T47D (cell line): ENCODE measurements at regions not wholly inside any gene's neighbourhood (a gene's known extent, or its start where the extent isn't known, plus 50 kb on each side); places are given as distances from the start of the nearest gene placed in this dataset.

Experiments
- DNase-seq, 2 experiments: peaks; one replicate each; pipeline versions ENCODE4 v3.0.0 to v3.0.0-alpha.2; 2011 to 2012; ENCODE audit warnings: low read depth in 1 of 2, low spot score in 1 of 2
- JUND ChIP-seq: IDR thresholded peaks from 2 replicates; pipeline ENCODE4 v1.6.1; 2012; ENCODE audit warnings: low read depth
- in situ Hi-C: cut with HindIII; loops from 2 replicates; pipeline ENCODE4 v1.10.0; 2016; ENCODE audit warnings: low sequenced_read_pairs, low pct_unique_long_range_greater_than_20kb

- TF ChIP-seq JUND = no peak
- in situ Hi-C loops = no loop called here
- DNase-seq = no peak
Measured at GRCh38 chr1:8222789-8223188, 95.1 kb upstream of the SLC45A1 start.

- in situ Hi-C loops = no loop called here
- no peak for TF ChIP-seq JUND
- no peak for DNase-seq
Measured at GRCh38 chr1:8219530-8219929, 98.4 kb upstream of the SLC45A1 start.

- no peak for TF ChIP-seq JUND
- in situ Hi-C loops = no loop called here
- DNase-seq = no peak
Measured at GRCh38 chr1:8218351-8219092, 99.4 kb upstream of the SLC45A1 start.

- in situ Hi-C loops = no loop called here
Measured at GRCh38 chr1:8217809-8218208, 100.1 kb upstream of the SLC45A1 start.

GRCh38 chr1:8217011-8217711, 100.8 kb upstream of the SLC45A1 start:
- in situ Hi-C loops = no loop called here
- DNase-seq = no peak
- no peak for TF ChIP-seq JUND

More at GRCh38 chr1:8217809-8218208, 100.1 kb upstream of the SLC45A1 start:
- DNase-seq = no peak
- no peak for TF ChIP-seq JUND

GRCh38 chr1:8216005-8216404, 101.9 kb upstream of the SLC45A1 start:
- in situ Hi-C loops = no loop called here
- TF ChIP-seq JUND = no peak
- DNase-seq = no peak

GRCh38 chr1:8214501-8215173, 103.3 kb upstream of the SLC45A1 start:
- no peak for TF ChIP-seq JUND
- no peak for DNase-seq
- in situ Hi-C loops = no loop called here

GRCh38 chr1:8213676-8214075, 104.2 kb upstream of the SLC45A1 start:
- in situ Hi-C loops = no loop called here
- no peak for DNase-seq
- no peak for TF ChIP-seq JUND

- DNase-seq = no peak
- TF ChIP-seq JUND = no peak
- in situ Hi-C loops = no loop called here
Measured at GRCh38 chr1:8213136-8213535, 104.8 kb upstream of the SLC45A1 start.

- no peak for DNase-seq
- in situ Hi-C loops = no loop called here
- no peak for TF ChIP-seq JUND
Measured at GRCh38 chr1:8212580-8213031, 105.3 kb upstream of the SLC45A1 start.

- peak in 1 of 2 experiments; percentile 48 for DNase-seq
- TF ChIP-seq JUND = no peak
- in situ Hi-C loops = no loop called here
Measured at GRCh38 chr1:8211883-8212579, 105.9 kb upstream of the SLC45A1 start.

GRCh38 chr1:8211251-8211882, 106.5 kb upstream of the SLC45A1 start:
- no peak for DNase-seq
- in situ Hi-C loops = no loop called here

More at GRCh38 chr1:8211251-8211882, 106.5 kb upstream of the SLC45A1 start:
- TF ChIP-seq JUND = no peak
